Gastrocnemius medialis (tissue), 4 donors: ENCODE measurements at regions not wholly inside any gene's neighbourhood (a gene's known extent, or its start where the extent isn't known, plus 50 kb on each side); places are given as distances from the start of the nearest gene placed in this dataset.

Experiments
- ATAC-seq, 2 donors: fragments of 150-250 bp; one replicate each; pipeline ENCODE4 v1.9.1; 2016
- DNase-seq, 2 donors: peaks; one replicate each; pipeline ENCODE4 v3.0.0-alpha.2; 2019
- H3K27ac ChIP-seq, 4 donors: fragments of 200-600 bp; sonication (generic); 1 replicate in 1 of 4; 2 replicates in 3 of 4; pipeline ENCODE4 v1.5.1; 2016 to 2018; ENCODE audit warnings: mild to moderate bottlenecking in 2 of 4, moderate library complexity in 1 of 4
- H3K27me3 ChIP-seq, 3 donors: fragments of 200-600 bp; sonication (generic) in 2 of 3; 1 replicate in 1 of 3; 2 replicates in 2 of 3; pipeline versions ENCODE4 v1.5.1 to v1.6.0; 2016 to 2019; ENCODE audit warnings: mild to moderate bottlenecking in 1 of 3, moderate library complexity in 1 of 3
- H3K36me3 ChIP-seq, 2 donors: fragments of 200-600 bp; sonication (generic) in 1 of 2; one replicate each; pipeline ENCODE4 v1.5.1; 2017 to 2018
- H3K4me1 ChIP-seq, 2 donors: fragments of 200-600 bp; sonication (generic) in 1 of 2; one replicate each; pipeline ENCODE4 v1.5.1; 2016 to 2017; ENCODE audit warnings: mild to moderate bottlenecking in 2 of 2
- H3K4me3 ChIP-seq, 4 donors: fragments of 200-600 bp; sonication (generic) in 3 of 4; 1 replicate in 1 of 4; 2 replicates in 3 of 4; pipeline ENCODE4 v1.5.1; 2016 to 2019; ENCODE audit warnings: mild to moderate bottlenecking in 2 of 4
- H3K9me3 ChIP-seq, 3 donors: fragments of 200-600 bp; sonication (generic) in 2 of 3; 1 replicate in 1 of 3; 2 replicates in 2 of 3; pipeline ENCODE4 v1.5.1; 2016 to 2019
- POLR2A ChIP-seq, 2 donors: fragments of 450-650 bp; IDR thresholded peaks; one replicate each; pipeline ENCODE4 v1.6.1; 2017; ENCODE audit warnings: antibody characterized with exemption in 2 of 2, mild to moderate bottlenecking in 2 of 2, moderate library complexity in 2 of 2
- in situ Hi-C, 4 donors: fragments of 200-750 bp; cut with MboI; loops; one replicate each; pipeline versions ENCODE4 v1.15.0 to v1.8.0; 2017; ENCODE audit warnings: low sequenced_read_pairs in 4 of 4
- intact Hi-C: fragments of 100-400 bp; cut with DNase I; formaldehyde crosslinking; loops from one replicate; pipeline ENCODE4 v1.15.1; 2023; ENCODE audit warnings: low total_unique reads
- TF ChIP-seq, protein P1 (sequence below), 5 experiments: fragments of 450-650 bp in 3 of 5; fragments of 200-600 bp in 2 of 5; sonication (generic) in 2 of 5; IDR thresholded peaks in 4 of 5; conservative IDR thresholded peaks in 1 of 5; 1 replicate in 4 of 5; 2 replicates in 1 of 5; pipeline ENCODE4 v1.5.1; 2016 to 2019; ENCODE audit warnings: antibody characterized with exemption in 5 of 5, mild to moderate bottlenecking in 3 of 5, moderate library complexity in 3 of 5

DNA sequence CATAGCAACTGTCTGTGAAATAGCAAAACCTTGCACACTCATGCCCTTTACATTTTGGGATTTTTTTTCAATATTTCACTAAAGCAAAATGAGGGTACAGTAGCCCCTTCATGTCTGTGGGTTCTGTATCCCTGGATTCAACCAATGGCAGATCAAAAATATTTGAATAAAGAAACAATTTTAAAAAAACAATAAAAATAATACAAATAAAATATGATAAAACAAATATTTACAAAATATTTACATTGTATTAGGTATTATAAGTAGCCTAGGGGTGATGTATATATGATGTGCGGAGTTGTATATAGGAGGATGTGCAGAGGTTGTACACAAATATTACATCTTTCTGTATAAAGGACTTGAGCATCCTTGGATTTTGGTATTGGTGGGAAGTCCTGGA is 67.3 kb upstream of the CDH10 start:
- H3K27me3 ChIP-seq = no peaks in the 10 kb centered on the region
- intact Hi-C loops = no loop called here
- DNase-seq (no peak), ATAC-seq (no peak)
- H3K4me1 ChIP-seq = no peaks in the 10 kb centered on the region
- no peak overlapping the region for H3K4me3 ChIP-seq
- H3K36me3 ChIP-seq = no peaks in the 10 kb centered on the region
- no peak overlapping the region for H3K27ac ChIP-seq
- no peaks in the 10 kb centered on the region for H3K9me3 ChIP-seq
- no peak for TF ChIP-seq POLR2A (IDR thresholded peaks at IDR 0.05)
- in situ Hi-C loops = no loop called here

DNA sequence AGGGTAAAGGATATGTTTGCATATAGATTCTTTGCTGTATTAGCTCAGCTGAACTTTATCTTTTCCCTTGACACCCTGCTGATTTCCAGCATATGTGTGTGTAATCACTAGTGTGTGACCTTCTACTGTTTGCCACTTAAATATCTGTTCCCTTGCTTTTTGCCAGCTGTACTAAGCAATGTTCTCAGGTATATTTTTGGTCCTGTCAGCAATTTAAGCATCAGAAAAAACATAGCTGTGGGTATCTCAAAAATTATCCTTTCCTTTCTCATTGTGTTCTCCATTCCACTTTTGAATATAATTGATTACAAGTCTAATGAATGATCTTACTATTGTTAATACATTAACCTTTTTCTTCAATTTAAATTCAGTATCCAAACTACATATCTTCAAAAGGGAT is 59.2 kb upstream of the CDH10 start:
- H3K27me3 ChIP-seq = no peaks in the 10 kb centered on the region
- intact Hi-C loops = no loop called here
- ATAC-seq (no peak), DNase-seq (no peak)
- TF ChIP-seq, protein P1, sequence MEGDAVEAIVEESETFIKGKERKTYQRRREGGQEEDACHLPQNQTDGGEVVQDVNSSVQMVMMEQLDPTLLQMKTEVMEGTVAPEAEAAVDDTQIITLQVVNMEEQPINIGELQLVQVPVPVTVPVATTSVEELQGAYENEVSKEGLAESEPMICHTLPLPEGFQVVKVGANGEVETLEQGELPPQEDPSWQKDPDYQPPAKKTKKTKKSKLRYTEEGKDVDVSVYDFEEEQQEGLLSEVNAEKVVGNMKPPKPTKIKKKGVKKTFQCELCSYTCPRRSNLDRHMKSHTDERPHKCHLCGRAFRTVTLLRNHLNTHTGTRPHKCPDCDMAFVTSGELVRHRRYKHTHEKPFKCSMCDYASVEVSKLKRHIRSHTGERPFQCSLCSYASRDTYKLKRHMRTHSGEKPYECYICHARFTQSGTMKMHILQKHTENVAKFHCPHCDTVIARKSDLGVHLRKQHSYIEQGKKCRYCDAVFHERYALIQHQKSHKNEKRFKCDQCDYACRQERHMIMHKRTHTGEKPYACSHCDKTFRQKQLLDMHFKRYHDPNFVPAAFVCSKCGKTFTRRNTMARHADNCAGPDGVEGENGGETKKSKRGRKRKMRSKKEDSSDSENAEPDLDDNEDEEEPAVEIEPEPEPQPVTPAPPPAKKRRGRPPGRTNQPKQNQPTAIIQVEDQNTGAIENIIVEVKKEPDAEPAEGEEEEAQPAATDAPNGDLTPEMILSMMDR (IDR thresholded peaks at IDR 0.05 in 4 of 5, conservative IDR thresholded peaks at IDR 0.05 in 1 of 5) = no peak
- no peak for TF ChIP-seq POLR2A (IDR thresholded peaks at IDR 0.05)
- H3K27ac ChIP-seq = no peak overlapping the region
- in situ Hi-C loops = no loop called here
- no peaks in the 10 kb centered on the region for H3K9me3 ChIP-seq
- no peaks in the 10 kb centered on the region for H3K36me3 ChIP-seq
- no peak overlapping the region for H3K4me3 ChIP-seq
- no peaks in the 10 kb centered on the region for H3K4me1 ChIP-seq
